Fibroblast of villous mesenchyme (primary cell): ENCODE measurements at regions not wholly inside any gene's neighbourhood (a gene's known extent, or its start where the extent isn't known, plus 50 kb on each side); places are given as distances from the start of the nearest gene placed in this dataset.

ENCODE experiments used
- DNase-seq: peaks from one replicate; pipeline ENCODE4 v3.0.0-alpha.2; 2010; ENCODE audit warnings: low read depth
- H3K4me3 ChIP-seq: 2 replicates; pipeline ENCODE4 v1.5.1; 2011; ENCODE audit warnings: low read depth, mild to moderate bottlenecking, low read length
- TF ChIP-seq, protein P1 (sequence below): IDR thresholded peaks from 2 replicates; pipeline ENCODE4 v1.5.1; 2012; ENCODE audit warnings: low read depth, mild to moderate bottlenecking, low read length; ENCODE audit not compliant: insufficient read depth

GRCh38 chr12:92506460-92506859, 196.3 kb upstream of the PLEKHG7 start:
- TF ChIP-seq, protein P1, sequence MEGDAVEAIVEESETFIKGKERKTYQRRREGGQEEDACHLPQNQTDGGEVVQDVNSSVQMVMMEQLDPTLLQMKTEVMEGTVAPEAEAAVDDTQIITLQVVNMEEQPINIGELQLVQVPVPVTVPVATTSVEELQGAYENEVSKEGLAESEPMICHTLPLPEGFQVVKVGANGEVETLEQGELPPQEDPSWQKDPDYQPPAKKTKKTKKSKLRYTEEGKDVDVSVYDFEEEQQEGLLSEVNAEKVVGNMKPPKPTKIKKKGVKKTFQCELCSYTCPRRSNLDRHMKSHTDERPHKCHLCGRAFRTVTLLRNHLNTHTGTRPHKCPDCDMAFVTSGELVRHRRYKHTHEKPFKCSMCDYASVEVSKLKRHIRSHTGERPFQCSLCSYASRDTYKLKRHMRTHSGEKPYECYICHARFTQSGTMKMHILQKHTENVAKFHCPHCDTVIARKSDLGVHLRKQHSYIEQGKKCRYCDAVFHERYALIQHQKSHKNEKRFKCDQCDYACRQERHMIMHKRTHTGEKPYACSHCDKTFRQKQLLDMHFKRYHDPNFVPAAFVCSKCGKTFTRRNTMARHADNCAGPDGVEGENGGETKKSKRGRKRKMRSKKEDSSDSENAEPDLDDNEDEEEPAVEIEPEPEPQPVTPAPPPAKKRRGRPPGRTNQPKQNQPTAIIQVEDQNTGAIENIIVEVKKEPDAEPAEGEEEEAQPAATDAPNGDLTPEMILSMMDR = no peak
- no peak overlapping the region for H3K4me3 ChIP-seq
- peak; percentile 33 for DNase-seq

DNA sequence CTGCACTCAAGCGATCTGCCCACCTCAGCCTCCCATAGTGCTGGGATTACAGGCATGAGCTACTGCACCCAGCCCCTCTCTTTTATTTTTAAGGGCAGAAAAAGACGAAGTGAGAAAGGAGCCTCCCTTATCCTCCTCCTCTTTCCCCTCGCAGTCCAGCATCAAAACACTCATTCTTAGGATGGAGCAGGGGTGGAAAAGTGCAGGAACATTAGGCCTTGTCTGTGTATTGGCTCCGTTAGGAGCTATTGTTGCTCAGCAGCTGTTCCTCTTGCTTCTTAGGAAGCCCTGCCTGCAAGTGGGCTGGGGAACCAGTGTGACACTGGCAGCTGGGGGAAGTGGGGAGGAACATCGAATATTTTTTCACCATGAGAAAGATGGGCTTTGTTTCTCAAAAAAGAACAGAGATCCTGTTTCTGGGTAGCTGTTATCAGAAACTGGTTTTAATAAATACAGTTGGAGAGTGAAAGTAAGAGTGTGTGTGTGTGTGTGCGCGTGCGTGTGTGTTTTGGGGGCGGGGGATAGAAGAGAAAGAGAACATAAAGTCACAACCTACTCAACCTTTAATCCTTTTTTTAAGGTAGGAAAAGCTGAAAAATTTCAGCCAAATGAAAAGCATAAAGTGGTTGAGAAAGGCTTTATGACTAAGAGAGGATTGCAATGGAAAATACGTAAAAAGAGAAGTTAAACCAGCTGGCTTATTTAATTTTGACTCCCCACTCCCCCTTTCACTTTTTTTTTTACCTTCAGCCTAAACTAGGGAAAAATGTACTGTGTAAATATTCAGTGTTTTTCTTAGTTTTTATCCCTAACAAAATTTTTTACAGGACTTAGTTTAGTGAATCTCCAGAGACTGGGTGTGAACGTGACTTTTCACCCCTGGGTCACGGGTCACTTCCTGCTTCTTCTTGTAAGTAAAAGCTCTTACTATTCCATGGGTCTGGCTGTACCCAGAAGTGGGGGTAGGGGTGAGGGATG, 197.2 kb upstream of the PLEKHG7 start:
- DNase-seq = peak; percentile 78
- TF ChIP-seq, protein P1 = no peak
- peak overlapping the region; percentile 17 for H3K4me3 ChIP-seq

DNA sequence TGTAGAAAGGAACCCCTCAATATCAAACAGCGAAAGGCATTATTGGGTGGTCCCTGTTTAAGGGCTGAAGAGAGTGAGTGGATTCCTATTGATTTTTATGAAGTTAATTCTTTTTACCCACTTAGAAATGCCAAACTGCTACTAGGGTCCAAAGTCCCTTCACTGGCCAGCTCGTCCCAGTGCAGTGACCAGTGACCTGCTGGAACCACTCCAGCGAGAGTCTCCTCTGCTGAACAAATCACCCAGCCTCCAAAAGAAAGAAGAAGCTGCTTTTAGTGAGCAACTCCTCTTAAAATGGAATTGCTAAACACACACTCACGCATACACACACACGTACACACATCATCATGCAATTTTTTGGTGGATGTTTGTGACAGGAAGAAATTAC, 198.2 kb upstream of the PLEKHG7 start:
- no peak overlapping the region for H3K4me3 ChIP-seq
- TF ChIP-seq, protein P1 = no peak
- DNase-seq = no peak

- TF ChIP-seq, protein P1 = no peak
- no peak overlapping the region for H3K4me3 ChIP-seq
- DNase-seq = no peak
Measured at GRCh38 chr12:92503971-92504593, 198.7 kb upstream of the PLEKHG7 start.

DNA sequence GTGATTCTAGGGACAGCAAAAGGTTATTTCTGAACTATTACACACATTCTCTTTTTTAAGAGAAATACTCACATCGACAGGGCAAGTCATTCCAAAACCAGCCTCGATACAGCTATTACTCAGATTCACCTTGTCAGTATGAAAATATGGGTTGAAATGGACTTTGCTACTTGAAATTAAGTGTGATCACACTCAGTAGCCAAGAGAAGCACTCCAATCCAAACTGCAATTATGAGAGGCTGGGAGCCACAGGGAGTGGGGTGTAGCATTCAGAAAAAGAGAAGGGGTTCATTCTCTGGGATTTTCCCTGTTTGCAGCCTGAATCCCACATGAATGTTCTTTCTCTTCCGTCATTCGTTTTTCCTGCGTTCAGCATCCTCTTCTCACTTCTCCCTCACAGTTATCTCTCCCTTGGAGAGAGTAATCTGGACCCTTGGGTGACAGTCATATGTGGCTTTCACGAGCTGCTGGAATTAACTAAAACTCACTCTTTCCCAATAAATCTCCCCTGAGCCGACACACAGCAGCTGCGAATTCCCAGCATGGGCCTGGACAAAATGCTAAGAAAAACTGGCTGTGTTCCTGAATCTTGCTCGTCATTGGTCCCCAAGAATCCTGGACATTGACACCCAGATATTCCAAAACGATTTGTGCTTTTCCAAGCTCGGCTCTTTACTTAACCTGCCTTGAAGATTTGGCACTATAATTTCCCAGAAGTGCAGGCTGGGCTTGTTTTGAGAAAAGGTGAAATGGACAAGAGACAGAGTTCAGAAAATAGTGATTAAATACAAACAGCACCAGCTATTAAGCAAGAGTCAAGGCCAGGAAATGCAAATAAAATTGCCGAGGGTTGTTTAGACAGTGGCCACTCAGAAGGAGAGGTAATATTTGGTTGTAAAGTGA, 199.5 kb upstream of the PLEKHG7 start:
- no peak overlapping the region for H3K4me3 ChIP-seq
- TF ChIP-seq, protein P1 = no peak
- DNase-seq = peak; percentile 69

DNA sequence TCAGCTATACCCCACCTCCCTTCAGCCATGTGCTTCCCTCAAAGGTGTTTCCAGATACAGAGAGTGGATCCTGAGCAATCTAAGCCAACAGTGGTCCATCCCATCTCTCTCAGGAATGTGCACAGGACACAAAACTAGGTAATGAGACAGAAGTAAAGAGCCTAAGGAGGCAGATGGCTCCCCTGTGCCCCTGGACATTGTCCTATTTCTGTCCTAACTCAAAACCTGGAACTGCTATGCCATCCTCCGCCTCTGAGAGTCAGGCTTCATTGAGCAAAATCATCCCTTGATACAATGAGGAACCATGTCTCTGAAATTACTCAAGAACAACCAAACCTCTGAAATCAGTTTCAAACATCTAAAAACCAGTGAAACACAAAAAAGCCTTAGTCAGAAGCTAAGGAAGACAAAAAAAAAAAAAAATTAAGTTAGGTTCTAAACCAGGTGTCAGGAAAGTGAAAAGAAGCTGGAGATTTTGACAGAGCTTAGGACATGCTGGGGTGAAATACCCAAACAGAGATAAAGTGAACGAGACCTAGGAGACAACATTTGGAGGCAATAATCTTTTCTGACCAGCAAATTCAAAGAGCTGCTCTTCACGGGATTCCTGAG, 200.3 kb upstream of the PLEKHG7 start:
- H3K4me3 ChIP-seq = no peak overlapping the region
- TF ChIP-seq, protein P1 = peak; percentile 11
- DNase-seq = no peak
